ENCODE measurements at regions not wholly inside any gene's neighbourhood (a gene's known extent, or its start where the extent isn't known, plus 50 kb on each side); places are given as distances from the start of the nearest gene placed in this dataset.

DNA sequence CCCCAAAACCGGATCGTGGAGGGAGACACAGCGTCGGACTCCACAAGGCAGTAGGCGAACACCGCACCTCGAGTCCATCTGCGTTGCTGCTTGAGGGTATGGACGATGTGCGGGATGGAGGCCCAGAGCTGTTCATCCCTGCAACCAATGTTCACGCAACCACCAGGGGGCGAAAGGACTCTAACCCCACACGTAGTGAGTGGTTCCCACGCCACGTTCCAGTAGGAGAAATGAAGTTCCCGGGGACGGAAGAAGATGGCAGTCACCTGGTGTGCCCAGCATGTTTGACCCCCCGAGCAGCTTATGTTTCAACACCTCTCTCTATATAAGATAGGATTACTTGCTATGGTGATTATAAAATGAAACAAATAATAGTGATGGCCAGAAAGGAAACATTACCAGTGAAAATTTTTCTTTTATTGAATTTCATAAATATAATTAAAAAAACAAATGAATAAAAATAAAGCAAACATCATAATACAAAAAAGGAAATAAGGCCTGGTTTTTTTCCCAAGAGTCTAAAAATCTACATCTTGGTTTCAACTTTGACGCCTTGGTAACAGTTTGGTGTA is 184.3 kb downstream of the SH3BP4 start (continued):
- TF ChIP-seq, protein P1, sequence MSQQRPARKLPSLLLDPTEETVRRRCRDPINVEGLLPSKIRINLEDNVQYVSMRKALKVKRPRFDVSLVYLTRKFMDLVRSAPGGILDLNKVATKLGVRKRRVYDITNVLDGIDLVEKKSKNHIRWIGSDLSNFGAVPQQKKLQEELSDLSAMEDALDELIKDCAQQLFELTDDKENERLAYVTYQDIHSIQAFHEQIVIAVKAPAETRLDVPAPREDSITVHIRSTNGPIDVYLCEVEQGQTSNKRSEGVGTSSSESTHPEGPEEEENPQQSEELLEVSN (IDR thresholded peaks at IDR 0.05; ENCODE audit: borderline replicate concordance, low read depth): peak; percentile 51; the same call in 1 of the 2 replicates
- no peak for TF ChIP-seq FOSB (CRISPR knock-in tag; IDR thresholded peaks at IDR 0.05)

DNA sequence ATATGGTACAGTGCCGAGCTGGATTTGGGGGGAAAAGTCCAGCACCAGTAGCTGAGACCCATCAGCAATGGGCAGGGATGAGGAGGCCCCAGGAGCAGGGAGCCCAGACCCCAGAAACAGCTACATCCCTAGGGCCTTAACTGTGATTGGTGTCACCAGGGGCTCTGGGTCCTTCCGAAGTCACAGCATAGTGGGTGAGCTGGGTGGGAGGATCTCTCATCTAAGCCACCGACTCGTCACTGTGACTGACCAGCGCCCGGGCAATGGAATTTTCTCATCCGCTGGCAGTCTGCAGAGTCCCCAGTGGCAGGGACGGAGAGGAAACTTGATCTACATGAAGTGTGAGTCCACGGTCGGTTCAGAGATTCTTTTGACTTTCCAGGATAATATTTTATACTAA is 186.5 kb downstream of the SH3BP4 start:
- Histone ChIP-seq H3K4me2 (no peak overlapping the region), H3K9me3 (no peaks in the 10 kb centered on the region), H3K4me3 (no peak overlapping the region), H3K4me1 (peaks cover 21% of the 10 kb centered on the region), H3K27ac (peak overlapping the region in 1 of 2 experiments; percentile 15; a peak in 1 of 6 replicates)
- ChIA-PET CTCF (interaction anchor here (0.8 to 17.5 kb wide), 6 partner anchors 126 to 608 kb away, joined by 3 to 205 read pairs (median 4); no protein-coding TSS in a partner anchor), POLR2A (no interaction called here)
- 94% methylated on average over 9 of the region's 10 CpGs for WGBS (ENCODE audit: missing lambda C conversion rate)
- TF ChIP-seq EHMT2 (IDR thresholded peaks at IDR 0.05; ENCODE audit: low read depth) (no peak), JUNB (IDR thresholded peaks at IDR 0.05) (no peak), CBX8 (IDR thresholded peaks at IDR 0.05) (no peak), HOXA7 (CRISPR knock-in tag; IDR thresholded peaks at IDR 0.05) (no peak), RAD21 (conservative IDR thresholded peaks at IDR 0.05 in 1 of 2, IDR thresholded peaks at IDR 0.05 in 1 of 2) (no peak)
- TF ChIP-seq, protein P1 (IDR thresholded peaks at IDR 0.05; ENCODE audit: borderline replicate concordance, low read depth): no peak
- no peak for ATAC-seq
- no peak for DNase-seq (ENCODE audit: low read depth in 1 of 2, low spot score in 1 of 2)
- FAIRE-seq: no peak

DNA sequence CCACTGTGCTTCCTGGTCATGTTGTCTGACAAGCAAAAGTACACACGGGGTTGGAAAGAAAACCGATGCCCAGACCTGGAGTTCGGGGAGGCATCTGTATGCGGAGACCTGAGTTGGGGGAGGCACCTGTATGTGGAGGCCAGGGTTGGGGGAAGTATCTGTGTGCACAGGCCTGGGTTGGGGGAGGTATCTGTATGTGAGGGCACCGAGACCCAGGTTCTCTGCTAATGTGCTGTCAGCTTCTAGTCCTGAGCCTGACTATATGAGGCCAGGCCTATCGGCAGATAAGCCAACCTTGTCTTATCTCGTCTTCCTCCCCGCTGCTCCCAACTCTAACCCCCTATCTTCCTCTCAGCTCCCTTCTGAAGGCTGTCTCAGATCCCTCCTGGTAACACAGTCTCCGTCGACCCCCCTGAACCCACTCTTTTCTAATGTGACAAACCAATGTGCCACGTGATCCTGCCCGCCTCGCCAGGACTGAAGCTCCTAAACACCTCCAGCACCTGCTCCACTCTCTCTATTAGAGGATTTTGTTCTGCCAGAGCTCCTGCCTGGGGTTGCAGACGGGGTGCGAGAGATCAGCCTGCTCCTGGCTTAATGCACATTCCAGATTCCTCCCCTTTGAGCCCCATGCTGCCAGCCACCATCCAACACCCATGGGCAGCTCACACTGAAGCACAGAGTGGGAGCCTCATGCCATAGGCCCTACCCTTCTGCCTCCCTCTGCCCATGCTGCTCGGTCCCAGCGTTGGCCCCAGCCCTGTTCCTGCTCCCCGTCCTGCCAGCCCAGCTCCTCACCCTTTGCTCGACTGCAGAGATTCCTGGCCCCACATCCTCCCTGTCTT is 188.4 kb downstream of the SH3BP4 start:
- FAIRE-seq: no peak
- Histone ChIP-seq H3K4me3 (no peak overlapping the region), H3K4me1 (peaks cover 21% of the 10 kb centered on the region), H3K4me2 (no peak overlapping the region), H3K27ac (peak overlapping the region in 1 of 2 experiments; percentile 30; a peak in 2 of 6 replicates), H3K9me3 (no peaks in the 10 kb centered on the region)
- ATAC-seq: no peak
- TF ChIP-seq, protein P1 (IDR thresholded peaks at IDR 0.05; ENCODE audit: borderline replicate concordance, low read depth): no peak
- TF ChIP-seq TP53 (CRISPR knock-in tag; IDR thresholded peaks at IDR 0.05) (no peak), MAFK (IDR thresholded peaks at IDR 0.05; ENCODE audit: partially characterized antibody) (no peak), TFCP2L1 (CRISPR knock-in tag; IDR thresholded peaks at IDR 0.05) (no peak), CBX8 (IDR thresholded peaks at IDR 0.05) (no peak), RCOR1 (IDR thresholded peaks at IDR 0.05; ENCODE audit: low read depth, low read length) (no peak), HOXB13 (CRISPR knock-in tag; IDR thresholded peaks at IDR 0.05; ENCODE audit: low read depth) (no peak), RAD21 (conservative IDR thresholded peaks at IDR 0.05 in 1 of 2, IDR thresholded peaks at IDR 0.05 in 1 of 2) (no peak), NFE2L2 (conservative IDR thresholded peaks at IDR 0.05; ENCODE audit: low read length) (no peak), POLR2AphosphoS2 (conservative IDR thresholded peaks at IDR 0.05; ENCODE audit: low read length) (no peak), ZC3H11A (IDR thresholded peaks at IDR 0.05) (no peak), MYC (IDR thresholded peaks at IDR 0.05; ENCODE audit: borderline replicate concordance, low read length) (no peak)
- TF ChIP-seq, protein P2, sequence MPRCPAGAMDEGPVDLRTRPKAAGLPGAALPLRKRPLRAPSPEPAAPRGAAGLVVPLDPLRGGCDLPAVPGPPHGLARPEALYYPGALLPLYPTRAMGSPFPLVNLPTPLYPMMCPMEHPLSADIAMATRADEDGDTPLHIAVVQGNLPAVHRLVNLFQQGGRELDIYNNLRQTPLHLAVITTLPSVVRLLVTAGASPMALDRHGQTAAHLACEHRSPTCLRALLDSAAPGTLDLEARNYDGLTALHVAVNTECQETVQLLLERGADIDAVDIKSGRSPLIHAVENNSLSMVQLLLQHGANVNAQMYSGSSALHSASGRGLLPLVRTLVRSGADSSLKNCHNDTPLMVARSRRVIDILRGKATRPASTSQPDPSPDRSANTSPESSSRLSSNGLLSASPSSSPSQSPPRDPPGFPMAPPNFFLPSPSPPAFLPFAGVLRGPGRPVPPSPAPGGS (IDR thresholded peaks at IDR 0.05): no peak
- DNase-seq (ENCODE audit: low read depth in 1 of 2, low spot score in 1 of 2): no peak
- WGBS (ENCODE audit: missing lambda C conversion rate): 92% methylated on average over 19 of the region's 19 CpGs
- CTCF ChIA-PET: interaction anchor here (0.6 to 17.5 kb wide), 3 partner anchors 356 to 614 kb away, joined by 3 to 205 read pairs (median 3); no protein-coding TSS in a partner anchor
- POLR2A ChIA-PET: no interaction called here
